Muscle of leg (tissue), 3 donors: ENCODE measurements at regions not wholly inside any gene's neighbourhood (a gene's known extent, or its start where the extent isn't known, plus 50 kb on each side); places are given as distances from the start of the nearest gene placed in this dataset.

Source experiments
- DNase-seq: peaks from one replicate; pipeline ENCODE4 v3.0.0; 2013
- H3K27ac ChIP-seq: one replicate; pipeline ENCODE4 v1.5.1; 2013; ENCODE audit warnings: mild to moderate bottlenecking, low read length, control low read depth
- H3K27me3 ChIP-seq: one replicate; pipeline ENCODE4 v1.6.1; 2013; ENCODE audit warnings: low read length; ENCODE audit not compliant: control insufficient read depth, insufficient read depth
- H3K36me3 ChIP-seq: one replicate; pipeline ENCODE4 v1.6.1; 2013; ENCODE audit warnings: low read length; ENCODE audit not compliant: control insufficient read depth, insufficient read depth
- H3K4me1 ChIP-seq: one replicate; pipeline ENCODE4 v1.6.1; 2013; ENCODE audit warnings: low read length; ENCODE audit not compliant: control insufficient read depth, insufficient read depth
- H3K4me3 ChIP-seq: one replicate; pipeline ENCODE4 v1.5.1; 2013; ENCODE audit warnings: low read length, control low read depth
- H3K9me3 ChIP-seq: replicated peaks from 2 replicates; pipeline ENCODE4 v1.6.1; 2013; ENCODE audit warnings: low read depth, low read length; ENCODE audit not compliant: control insufficient read depth
- WGBS: methylation state at CpG from one replicate; pipeline ENCODE4 v1.1.5; 2013; ENCODE audit warnings: missing lambda C conversion rate; ENCODE audit not compliant: insufficient coverage; 5-methylcytosine and 5-hydroxymethylcytosine counted together

GRCh38 chr6:99022039-99022609, 74.4 kb upstream of the FBXL4 start:
- 87% methylated on average over 9 of the region's 9 CpGs for WGBS
- Histone ChIP-seq H3K4me3 (no peak overlapping the region), H3K4me1 (no peaks in the 10 kb centered on the region), H3K27ac (no peak overlapping the region), H3K9me3 (peaks cover 2% of the 10 kb centered on the region), H3K27me3 (no peaks in the 10 kb centered on the region), H3K36me3 (no peaks in the 10 kb centered on the region)
- no peak for DNase-seq

GRCh38 chr6:99019381-99019780, 71.6 kb upstream of the FBXL4 start:
- H3K4me1 ChIP-seq: no peaks in the 10 kb centered on the region
- WGBS: no CpG with 5 or more reads among the region's 1 CpG
- no peaks in the 10 kb centered on the region for H3K36me3 ChIP-seq
- no peak overlapping the region for H3K27ac ChIP-seq
- H3K27me3 ChIP-seq: no peaks in the 10 kb centered on the region
- DNase-seq: no peak
- H3K9me3 ChIP-seq: no peaks in the 10 kb centered on the region
- no peak overlapping the region for H3K4me3 ChIP-seq

DNA sequence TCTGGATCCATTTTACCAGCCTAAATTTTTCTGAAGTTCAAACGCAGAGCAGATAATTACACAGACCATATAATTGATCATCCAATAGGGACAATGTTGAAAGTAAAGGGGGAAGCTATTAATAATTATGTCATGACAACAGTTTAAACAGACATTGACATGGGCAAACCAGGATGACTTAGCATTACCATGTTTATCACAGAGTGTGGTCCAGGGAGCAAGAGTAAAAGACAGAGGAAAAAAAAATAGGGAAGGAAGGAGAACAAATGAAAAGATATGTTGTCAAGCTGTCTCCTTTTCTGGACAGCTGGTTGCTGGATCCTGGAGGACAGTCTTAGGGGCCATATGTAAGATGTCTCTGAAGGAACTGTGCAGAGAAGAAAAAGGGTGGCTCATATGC, 69.4 kb upstream of the FBXL4 start:
- WGBS: no CpG with 5 or more reads among the region's 1 CpG

DNA sequence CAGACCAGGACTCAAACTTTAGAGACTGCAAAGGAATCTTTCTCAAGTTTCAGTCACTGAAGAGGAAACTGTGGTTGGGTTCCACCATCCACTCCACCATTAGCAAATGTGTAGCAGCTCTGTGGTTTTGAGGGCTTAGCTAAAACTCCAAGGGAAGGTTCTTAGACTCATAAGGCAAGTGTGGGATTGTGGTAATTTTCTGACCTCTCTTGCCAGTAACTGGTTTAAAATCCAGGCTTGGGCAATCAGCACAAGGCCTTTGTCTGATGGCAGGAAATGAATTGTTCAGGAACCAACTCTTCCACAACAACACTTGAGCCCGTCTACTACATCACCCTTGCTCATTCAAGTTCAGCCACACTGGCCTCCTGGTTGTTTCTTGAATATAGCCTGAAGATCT, 68.6 kb upstream of the FBXL4 start:
- no peak overlapping the region for H3K4me3 ChIP-seq
- no CpG with 5 or more reads among the region's 1 CpG for WGBS
- no peaks in the 10 kb centered on the region for H3K9me3 ChIP-seq
- H3K36me3 ChIP-seq: no peaks in the 10 kb centered on the region
- DNase-seq: no peak
- no peak overlapping the region for H3K27ac ChIP-seq
- H3K27me3 ChIP-seq: no peaks in the 10 kb centered on the region
- no peaks in the 10 kb centered on the region for H3K4me1 ChIP-seq

More for the DNA sequence above, 69.4 kb upstream of the FBXL4 start:
- no peak overlapping the region for H3K4me3 ChIP-seq
- no peaks in the 10 kb centered on the region for H3K4me1 ChIP-seq
- DNase-seq: no peak
- no peaks in the 10 kb centered on the region for H3K36me3 ChIP-seq
- H3K27me3 ChIP-seq: no peaks in the 10 kb centered on the region
- no peaks in the 10 kb centered on the region for H3K9me3 ChIP-seq
- no peak overlapping the region for H3K27ac ChIP-seq

DNA sequence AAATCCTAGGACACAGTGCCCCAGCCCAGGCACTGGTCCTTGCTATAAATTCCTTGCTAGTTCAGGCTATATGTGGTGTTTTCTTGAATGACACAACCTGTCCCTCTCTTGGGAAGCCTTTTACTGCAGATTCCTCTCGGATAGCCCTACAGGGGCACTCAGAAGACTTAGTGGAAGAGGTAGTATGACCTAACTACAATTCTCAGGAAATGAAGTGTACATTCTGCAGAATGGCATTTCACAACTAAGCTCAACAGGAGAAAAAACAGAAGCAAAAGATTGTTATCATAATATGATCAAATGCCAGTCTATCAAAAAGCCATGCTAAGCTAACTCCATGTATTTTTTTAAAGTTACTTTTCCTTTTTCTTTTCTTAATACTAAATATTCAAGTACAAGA, 66.3 kb upstream of the FBXL4 start:
- no CpG with 5 or more reads among the region's 1 CpG for WGBS
- Histone ChIP-seq H3K9me3 (no peaks in the 10 kb centered on the region), H3K4me3 (no peak overlapping the region), H3K4me1 (no peaks in the 10 kb centered on the region), H3K36me3 (no peaks in the 10 kb centered on the region), H3K27ac (no peak overlapping the region), H3K27me3 (no peaks in the 10 kb centered on the region)
- DNase-seq: no peak

GRCh38 chr6:99013661-99014060, 65.9 kb upstream of the FBXL4 start:
- H3K27me3 ChIP-seq: no peaks in the 10 kb centered on the region
- no CpG with 5 or more reads among the region's 3 CpGs for WGBS
- no peaks in the 10 kb centered on the region for H3K36me3 ChIP-seq
- H3K4me3 ChIP-seq: no peak overlapping the region
- no peaks in the 10 kb centered on the region for H3K4me1 ChIP-seq
- no peaks in the 10 kb centered on the region for H3K9me3 ChIP-seq
- H3K27ac ChIP-seq: no peak overlapping the region
- no peak for DNase-seq

DNA sequence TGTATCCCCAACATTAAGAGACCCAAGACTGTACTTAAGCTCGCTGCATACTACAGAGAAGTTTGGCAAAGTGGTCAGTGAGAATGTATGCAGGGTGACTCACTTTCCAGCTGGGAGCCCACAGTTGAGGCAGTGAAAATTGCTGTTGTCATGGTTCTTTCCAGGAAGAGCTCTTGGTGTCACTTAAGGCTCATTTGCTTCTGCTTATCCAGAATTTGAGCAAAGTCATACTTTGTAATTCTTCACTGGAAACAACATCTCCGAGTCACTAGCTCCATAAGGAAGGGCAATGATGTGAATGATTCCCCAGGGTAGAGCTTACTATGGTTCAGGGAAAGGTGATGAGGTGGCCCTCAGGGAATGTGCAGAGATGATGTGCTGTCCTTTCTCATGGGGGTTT, 65.4 kb upstream of the FBXL4 start:
- no peak for DNase-seq
- Histone ChIP-seq H3K9me3 (no peaks in the 10 kb centered on the region), H3K36me3 (no peaks in the 10 kb centered on the region), H3K4me3 (no peak overlapping the region), H3K4me1 (no peaks in the 10 kb centered on the region), H3K27ac (no peak overlapping the region), H3K27me3 (no peaks in the 10 kb centered on the region)
- no CpG with 5 or more reads among the region's 2 CpGs for WGBS

DNA sequence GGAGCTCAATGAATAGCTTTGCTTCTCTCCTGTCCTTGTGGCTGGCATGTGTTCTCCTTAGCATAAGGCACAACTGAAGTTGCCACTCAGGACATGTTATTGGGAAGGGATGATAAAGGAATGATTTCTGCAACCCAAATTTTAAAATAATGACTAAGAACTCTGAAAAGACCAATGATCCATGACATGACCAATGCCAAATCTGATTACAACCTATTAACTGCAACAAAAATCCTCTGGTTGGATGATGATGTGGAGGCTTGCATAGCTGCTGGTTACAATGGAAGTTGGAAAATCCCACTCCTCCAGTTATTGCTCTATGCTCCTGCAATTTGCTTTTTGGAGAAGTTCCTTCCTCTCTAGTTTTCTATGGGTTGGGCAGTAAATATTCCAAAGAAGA, 63.4 kb upstream of the FBXL4 start:
- no peaks in the 10 kb centered on the region for H3K36me3 ChIP-seq
- H3K27me3 ChIP-seq: no peaks in the 10 kb centered on the region
- H3K4me3 ChIP-seq: no peak overlapping the region
- DNase-seq: no peak
- no peaks in the 10 kb centered on the region for H3K4me1 ChIP-seq
- H3K9me3 ChIP-seq: no peaks in the 10 kb centered on the region
- H3K27ac ChIP-seq: no peak overlapping the region

- Histone ChIP-seq H3K36me3 (no peaks in the 10 kb centered on the region), H3K27ac (no peak overlapping the region), H3K27me3 (no peaks in the 10 kb centered on the region), H3K4me3 (no peak overlapping the region), H3K4me1 (no peaks in the 10 kb centered on the region), H3K9me3 (no peaks in the 10 kb centered on the region)
- WGBS: no CpG with 5 or more reads among the region's 1 CpG
- DNase-seq: peak; percentile 2
Observed at GRCh38 chr6:99002831-99003230, 55.1 kb upstream of the FBXL4 start.

DNA sequence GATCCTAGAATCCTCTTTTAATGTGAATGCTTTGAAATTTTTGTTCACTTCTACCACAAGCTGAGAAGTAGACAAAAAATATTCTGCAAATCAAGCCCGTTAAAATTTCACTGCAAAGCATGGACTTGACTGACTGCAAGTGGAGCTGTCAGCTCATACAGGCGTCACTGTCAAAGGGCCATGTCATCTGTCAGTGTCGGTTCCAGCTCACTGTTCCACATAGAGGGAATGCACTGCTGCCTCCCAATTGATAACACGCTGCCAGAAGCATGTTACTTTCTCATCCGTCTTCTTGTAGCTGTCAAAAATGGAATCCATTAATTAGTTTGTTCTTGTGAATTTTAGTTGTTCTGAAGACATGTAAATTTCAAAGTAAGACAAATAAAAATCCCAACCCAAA, 50.4 kb upstream of the FBXL4 start:
- Histone ChIP-seq H3K27me3 (no peaks in the 10 kb centered on the region), H3K36me3 (no peaks in the 10 kb centered on the region), H3K4me1 (no peaks in the 10 kb centered on the region), H3K4me3 (no peak overlapping the region), H3K9me3 (no peaks in the 10 kb centered on the region), H3K27ac (no peak overlapping the region)
- DNase-seq: no peak
- 74% methylated on average over 3 of the region's 5 CpGs for WGBS
